LNCaP clone FGC (cell line): ENCODE measurements at regions not wholly inside any gene's neighbourhood (a gene's known extent, or its start where the extent isn't known, plus 50 kb on each side); places are given as distances from the start of the nearest gene placed in this dataset.

Source experiments
- DNase-seq: peaks from one replicate; pipeline ENCODE4 v3.0.0-alpha.2; 2011; ENCODE audit warnings: low read depth
- H3K4me3 ChIP-seq: 2 replicates; pipeline ENCODE4 v1.5.1; 2011; ENCODE audit warnings: mild to moderate bottlenecking, low read depth, low read length, control low read depth
- TF ChIP-seq, protein P1 (sequence below): IDR thresholded peaks from 2 replicates; pipeline ENCODE4 v1.5.1; 2012; ENCODE audit warnings: mild to moderate bottlenecking; ENCODE audit not compliant: control insufficient read depth, insufficient read depth; ENCODE audit errors: extremely low read depth

DNA sequence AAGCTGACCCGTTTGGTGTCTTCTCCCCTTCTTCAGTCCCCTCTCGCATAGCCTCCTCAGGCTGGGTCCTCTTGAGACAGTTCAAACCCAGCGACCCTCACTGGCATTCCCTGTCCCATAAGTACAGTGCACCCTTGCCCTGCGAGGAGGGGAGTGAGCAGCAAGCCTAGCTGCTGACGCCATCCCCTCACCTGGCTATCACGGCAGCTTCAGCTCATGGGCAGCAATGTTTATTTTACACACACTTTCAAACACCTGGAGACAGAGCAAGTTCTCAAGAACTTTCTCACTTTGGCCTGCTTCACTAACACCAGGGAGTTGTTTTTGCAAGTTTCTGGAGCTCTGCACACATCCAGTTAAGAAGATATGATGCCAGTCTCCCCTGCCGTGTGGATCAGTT lies 189.6 kb upstream of the E2F8 start:
- DNase-seq, result no peak
- TF ChIP-seq, protein P1, sequence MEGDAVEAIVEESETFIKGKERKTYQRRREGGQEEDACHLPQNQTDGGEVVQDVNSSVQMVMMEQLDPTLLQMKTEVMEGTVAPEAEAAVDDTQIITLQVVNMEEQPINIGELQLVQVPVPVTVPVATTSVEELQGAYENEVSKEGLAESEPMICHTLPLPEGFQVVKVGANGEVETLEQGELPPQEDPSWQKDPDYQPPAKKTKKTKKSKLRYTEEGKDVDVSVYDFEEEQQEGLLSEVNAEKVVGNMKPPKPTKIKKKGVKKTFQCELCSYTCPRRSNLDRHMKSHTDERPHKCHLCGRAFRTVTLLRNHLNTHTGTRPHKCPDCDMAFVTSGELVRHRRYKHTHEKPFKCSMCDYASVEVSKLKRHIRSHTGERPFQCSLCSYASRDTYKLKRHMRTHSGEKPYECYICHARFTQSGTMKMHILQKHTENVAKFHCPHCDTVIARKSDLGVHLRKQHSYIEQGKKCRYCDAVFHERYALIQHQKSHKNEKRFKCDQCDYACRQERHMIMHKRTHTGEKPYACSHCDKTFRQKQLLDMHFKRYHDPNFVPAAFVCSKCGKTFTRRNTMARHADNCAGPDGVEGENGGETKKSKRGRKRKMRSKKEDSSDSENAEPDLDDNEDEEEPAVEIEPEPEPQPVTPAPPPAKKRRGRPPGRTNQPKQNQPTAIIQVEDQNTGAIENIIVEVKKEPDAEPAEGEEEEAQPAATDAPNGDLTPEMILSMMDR, result no peak
- no peak overlapping the region for H3K4me3 ChIP-seq

DNA sequence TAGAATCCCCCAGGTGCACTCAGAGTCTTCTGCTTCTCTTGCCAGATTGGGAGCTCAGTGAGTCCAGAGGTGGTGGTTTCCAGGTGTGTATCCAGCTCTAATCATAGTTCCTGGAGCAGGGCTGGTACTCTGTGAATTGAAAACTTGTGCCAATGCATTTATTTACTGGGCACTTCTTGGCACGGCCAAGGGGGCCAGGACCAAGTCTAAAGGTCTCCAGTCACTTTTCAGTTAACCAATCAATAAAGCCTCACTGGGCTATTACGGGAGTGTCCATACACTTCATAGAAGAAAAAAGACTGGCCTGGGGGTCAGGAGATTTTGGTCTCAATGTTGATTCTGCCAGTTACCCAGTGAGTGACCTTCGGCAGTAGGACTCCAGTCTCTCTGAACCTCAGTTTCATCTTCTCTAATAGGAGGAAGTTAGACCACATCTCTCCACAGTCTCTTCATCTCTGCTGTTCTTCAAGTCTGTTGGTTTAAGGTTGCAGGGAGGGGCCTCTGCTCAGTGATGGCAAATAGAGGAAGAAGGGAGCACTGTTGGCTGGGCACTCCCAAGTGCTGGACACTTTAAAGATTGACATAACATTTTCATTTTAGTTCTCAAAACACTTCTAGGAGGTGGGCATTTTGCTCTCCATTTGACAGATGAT lies 188.5 kb upstream of the E2F8 start:
- DNase-seq, result no peak
- no peak overlapping the region for H3K4me3 ChIP-seq
- TF ChIP-seq, protein P1, result no peak

GRCh38 chr11:19428206-19429002 lies 187.7 kb upstream of the E2F8 start:
- no peak for DNase-seq
- TF ChIP-seq, protein P1, result no peak
- H3K4me3 ChIP-seq, result no peak overlapping the region

GRCh38 chr11:19426756-19427403 lies 186.1 kb upstream of the E2F8 start:
- TF ChIP-seq, protein P1, result no peak
- no peak overlapping the region for H3K4me3 ChIP-seq
- no peak for DNase-seq

GRCh38 chr11:19426011-19426755 lies 185.4 kb upstream of the E2F8 start:
- DNase-seq, result no peak
- TF ChIP-seq, protein P1, result no peak
- H3K4me3 ChIP-seq, result no peak overlapping the region

DNA sequence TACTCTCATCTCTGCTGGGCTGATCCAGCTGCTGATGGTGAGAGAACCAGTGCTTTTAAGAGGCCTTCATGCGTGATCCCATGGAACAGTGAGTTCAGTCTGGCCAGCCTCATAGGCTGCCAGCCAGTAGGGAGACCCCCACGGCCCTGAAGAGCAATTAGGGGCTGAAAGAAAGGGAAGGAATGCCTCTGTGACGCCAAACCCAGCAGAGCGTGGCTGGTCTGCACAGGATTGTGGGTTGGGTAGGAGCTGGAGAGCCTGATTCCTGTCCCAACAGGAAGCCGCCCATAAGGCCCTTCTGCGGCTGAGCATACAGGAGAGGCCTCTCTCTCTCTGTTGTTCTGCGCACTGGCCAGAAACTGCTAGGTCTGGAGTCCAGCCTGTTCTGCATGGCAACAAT lies 181.5 kb upstream of the E2F8 start:
- TF ChIP-seq, protein P1, result no peak
- DNase-seq, result no peak
- no peak overlapping the region for H3K4me3 ChIP-seq
